NCI-H69 (cell line): ENCODE measurements at regions not wholly inside any gene's neighbourhood (a gene's known extent, or its start where the extent isn't known, plus 50 kb on each side); places are given as distances from the start of the nearest gene placed in this dataset.
"Not testable (repeated sequence)": the region's sequence is repeated elsewhere in the genome, so short reads cannot be mapped to it uniquely, and the experiment has no call there.

Experiments
- DNase-seq: peaks from one replicate; lab custom pipeline; 2025; lab: John Stamatoyannopoulos, UW

GRCh38 chr20:55937283-55937682, 68.0 kb downstream of the CBLN4 start:
- no peak for DNase-seq

- DNase-seq = no peak
These were observed 69.1 kb downstream of the CBLN4 start for GRCh38 chr20:55936209-55936595.

- no peak for DNase-seq
These were observed 69.7 kb downstream of the CBLN4 start for GRCh38 chr20:55935448-55936208.

GRCh38 chr20:55934146-55934545, 71.2 kb downstream of the CBLN4 start:
- DNase-seq = no peak

GRCh38 chr20:55930876-55931275, 74.4 kb downstream of the CBLN4 start:
- DNase-seq = not testable (repeated sequence)

GRCh38 chr20:55928266-55928665, 77.1 kb downstream of the CBLN4 start:
- DNase-seq = no peak

- DNase-seq = no peak
These were observed 85.4 kb downstream of the CBLN4 start for GRCh38 chr20:55919956-55920355.

- DNase-seq = no peak
These were observed 86.0 kb downstream of the CBLN4 start for GRCh38 chr20:55919319-55919718.

- DNase-seq = no peak
These were observed 86.8 kb downstream of the CBLN4 start for GRCh38 chr20:55918471-55918870.

- peak; percentile 0 for DNase-seq
These were observed 112.3 kb downstream of the CBLN4 start for GRCh38 chr20:55893031-55893430.

GRCh38 chr20:55888685-55889084, 116.6 kb downstream of the CBLN4 start:
- peak; percentile 0 for DNase-seq

- DNase-seq = no peak
These were observed 122.4 kb downstream of the CBLN4 start for GRCh38 chr20:55882910-55883309.

- DNase-seq = no peak
These were observed 123.0 kb downstream of the CBLN4 start for GRCh38 chr20:55882286-55882685.

GRCh38 chr20:55881204-55881603, 124.1 kb downstream of the CBLN4 start:
- DNase-seq = no peak

GRCh38 chr20:55880361-55880760, 125.0 kb downstream of the CBLN4 start:
- no peak for DNase-seq

- no peak for DNase-seq
These were observed 150.3 kb downstream of the CBLN4 start for GRCh38 chr20:55855052-55855451.

- DNase-seq = no peak
These were observed 175.0 kb downstream of the CBLN4 start for GRCh38 chr20:55830121-55830827.

GRCh38 chr20:55805138-55805537, 200.2 kb downstream of the CBLN4 start:
- no peak for DNase-seq

GRCh38 chr20:55800552-55801245, 204.6 kb downstream of the CBLN4 start:
- DNase-seq = no peak

- DNase-seq = no peak
These were observed 211.3 kb downstream of the CBLN4 start for GRCh38 chr20:55793986-55794385.

GRCh38 chr20:55792049-55792448, 213.3 kb downstream of the CBLN4 start:
- no peak for DNase-seq

- DNase-seq = peak; percentile 44
These were observed 215.1 kb downstream of the CBLN4 start for GRCh38 chr20:55790178-55790577.

- no peak for DNase-seq
These were observed 221.3 kb downstream of the CBLN4 start for GRCh38 chr20:55784036-55784435.
